SKM-1 (cell line): ENCODE measurements at regions not wholly inside any gene's neighbourhood (a gene's known extent, or its start where the extent isn't known, plus 50 kb on each side); places are given as distances from the start of the nearest gene placed in this dataset.
"Not testable (repeated sequence)": the region's sequence is repeated elsewhere in the genome, so short reads cannot be mapped to it uniquely, and the experiment has no call there.

Experiments
- DNase-seq: peaks from one replicate; lab custom pipeline; 2025; ENCODE audit not compliant: unreplicated experiment; lab: John Stamatoyannopoulos, UW

- DNase-seq: no peak
Measured at GRCh38 chr12:91506452-91506851, 323.8 kb upstream of the DCN start.

- DNase-seq: no peak
Measured at GRCh38 chr12:91505006-91505405, 322.4 kb upstream of the DCN start.

- no peak for DNase-seq
Measured at GRCh38 chr12:91502208-91502607, 319.6 kb upstream of the DCN start.

GRCh38 chr12:91496337-91496736 is 313.7 kb upstream of the DCN start:
- no peak for DNase-seq

GRCh38 chr12:91493308-91493707 is 310.7 kb upstream of the DCN start:
- no peak for DNase-seq

- no peak for DNase-seq
Measured at GRCh38 chr12:91492648-91493047, 310.0 kb upstream of the DCN start.

GRCh38 chr12:91490667-91491311 is 308.2 kb upstream of the DCN start:
- no peak for DNase-seq

GRCh38 chr12:91483471-91483985 is 300.9 kb upstream of the DCN start:
- no peak for DNase-seq

GRCh38 chr12:91482231-91482630 is 299.6 kb upstream of the DCN start:
- no peak for DNase-seq

- no peak for DNase-seq
Measured at GRCh38 chr12:91478500-91478899, 295.9 kb upstream of the DCN start.

GRCh38 chr12:91467686-91468085 is 285.1 kb upstream of the DCN start:
- DNase-seq: no peak

- no peak for DNase-seq
Measured at GRCh38 chr12:91461061-91461460, 278.4 kb upstream of the DCN start.

- no peak for DNase-seq
Measured at GRCh38 chr12:91460469-91460868, 277.9 kb upstream of the DCN start.

GRCh38 chr12:91455321-91455720 is 272.7 kb upstream of the DCN start:
- DNase-seq: no peak

GRCh38 chr12:91454179-91454578 is 271.6 kb upstream of the DCN start:
- no peak for DNase-seq

GRCh38 chr12:91452464-91452863 is 269.8 kb upstream of the DCN start:
- DNase-seq: not testable (repeated sequence)

- DNase-seq: no peak
Measured at GRCh38 chr12:91441993-91442952, 259.7 kb upstream of the DCN start.

GRCh38 chr12:91441246-91441645 is 258.6 kb upstream of the DCN start:
- no peak for DNase-seq

- no peak for DNase-seq
Measured at GRCh38 chr12:91434081-91434480, 251.5 kb upstream of the DCN start.

- DNase-seq: no peak
Measured at GRCh38 chr12:91432755-91433154, 250.1 kb upstream of the DCN start.

GRCh38 chr12:91432089-91432488 is 249.5 kb upstream of the DCN start:
- DNase-seq: no peak

- DNase-seq: no peak
Measured at GRCh38 chr12:91424506-91424905, 241.9 kb upstream of the DCN start.
